ENCODE measurements at regions not wholly inside any gene's neighbourhood (a gene's known extent, or its start where the extent isn't known, plus 50 kb on each side); places are given as distances from the start of the nearest gene placed in this dataset.

- H3K27ac ChIP-seq = no peak overlapping the region
- no peak for TF ChIP-seq CTCF (IDR thresholded peaks at IDR 0.05)
- H3K36me3 ChIP-seq = no peaks in the 10 kb centered on the region
- no peaks in the 10 kb centered on the region for H3K27me3 ChIP-seq
- DNase-seq = no peak
- H3K4me3 ChIP-seq = no peak overlapping the region
- intact Hi-C loops (cut with DNase I) = no loop called here
- no peaks in the 10 kb centered on the region for H3K9me3 ChIP-seq
- no peaks in the 10 kb centered on the region for H3K4me1 ChIP-seq
- no peak overlapping the region for H3K9ac ChIP-seq (ENCODE audit: low read depth in 2 of 2, low read length in 2 of 2)
Measured at GRCh38 chr14:87810711-87811110, 182.3 kb downstream of the GALC start.

GRCh38 chr14:87809261-87809660 is 183.7 kb downstream of the GALC start:
- Histone ChIP-seq H3K27ac (no peak overlapping the region), H3K9ac (ENCODE audit: low read depth in 2 of 2, low read length in 2 of 2) (no peak overlapping the region), H3K36me3 (no peaks in the 10 kb centered on the region), H3K4me1 (no peaks in the 10 kb centered on the region), H3K27me3 (no peaks in the 10 kb centered on the region), H3K4me3 (no peak overlapping the region), H3K9me3 (no peaks in the 10 kb centered on the region)
- TF ChIP-seq CTCF (IDR thresholded peaks at IDR 0.05) = no peak
- intact Hi-C loops (cut with DNase I) = no loop called here
- no peak for DNase-seq

- peak; percentile 49 for DNase-seq
- Histone ChIP-seq H3K9me3 (no peaks in the 10 kb centered on the region), H3K9ac (ENCODE audit: low read depth in 2 of 2, low read length in 2 of 2) (no peak overlapping the region), H3K4me1 (no peaks in the 10 kb centered on the region), H3K27me3 (no peaks in the 10 kb centered on the region), H3K4me3 (no peak overlapping the region), H3K27ac (no peak overlapping the region), H3K36me3 (no peaks in the 10 kb centered on the region)
- no peak for TF ChIP-seq CTCF (IDR thresholded peaks at IDR 0.05)
- intact Hi-C loops (cut with DNase I) = no loop called here
Measured at GRCh38 chr14:87805315-87805723, 187.7 kb downstream of the GALC start.

- intact Hi-C loops (cut with DNase I) = no loop called here
- Histone ChIP-seq H3K27ac (no peak overlapping the region), H3K9me3 (no peaks in the 10 kb centered on the region), H3K9ac (ENCODE audit: low read depth in 2 of 2, low read length in 2 of 2) (no peak overlapping the region), H3K27me3 (no peaks in the 10 kb centered on the region), H3K4me1 (no peaks in the 10 kb centered on the region), H3K36me3 (no peaks in the 10 kb centered on the region), H3K4me3 (no peak overlapping the region)
- TF ChIP-seq CTCF (IDR thresholded peaks at IDR 0.05) = no peak
- DNase-seq = no peak
Measured at GRCh38 chr14:87800216-87800615, 192.8 kb downstream of the GALC start.

- H3K36me3 ChIP-seq = no peaks in the 10 kb centered on the region
- intact Hi-C loops (cut with DNase I) = no loop called here
- H3K27me3 ChIP-seq = no peaks in the 10 kb centered on the region
- no peaks in the 10 kb centered on the region for H3K4me1 ChIP-seq
- no peak overlapping the region for H3K9ac ChIP-seq (ENCODE audit: low read depth in 2 of 2, low read length in 2 of 2)
- TF ChIP-seq CTCF (IDR thresholded peaks at IDR 0.05) = no peak
- no peak overlapping the region for H3K4me3 ChIP-seq
- DNase-seq = no peak
- no peaks in the 10 kb centered on the region for H3K9me3 ChIP-seq
- no peak overlapping the region for H3K27ac ChIP-seq
Measured at GRCh38 chr14:87799400-87799799, 193.6 kb downstream of the GALC start.

- H3K27me3 ChIP-seq = no peaks in the 10 kb centered on the region
- intact Hi-C loops (cut with DNase I) = no loop called here
- no peak for TF ChIP-seq CTCF (IDR thresholded peaks at IDR 0.05)
- H3K27ac ChIP-seq = no peak overlapping the region
- no peak overlapping the region for H3K4me3 ChIP-seq
- H3K9me3 ChIP-seq = no peaks in the 10 kb centered on the region
- no peak overlapping the region for H3K9ac ChIP-seq (ENCODE audit: low read depth in 2 of 2, low read length in 2 of 2)
- no peaks in the 10 kb centered on the region for H3K36me3 ChIP-seq
- no peaks in the 10 kb centered on the region for H3K4me1 ChIP-seq
- no peak for DNase-seq
Measured at GRCh38 chr14:87797001-87797400, 196.0 kb downstream of the GALC start.

Data from colonic mucosa (tissue), 4 donors.